OCI-LY7 (cell line): ENCODE measurements at regions not wholly inside any gene's neighbourhood (a gene's known extent, or its start where the extent isn't known, plus 50 kb on each side); places are given as distances from the start of the nearest gene placed in this dataset.

Source experiments
- BruUV-seq: library from RNA; stranded (reverse); fragments of 400-500 nt; replicated peaks from 2 replicates; lab custom pipeline; 2021; lab: Mats Ljungman, UMichigan
- CTCF ChIA-PET: fragments of 300-600 bp; sonication (Branson Sonifier 250); formaldehyde crosslinking; loops from one replicate; lab custom pipeline; 2022; ENCODE audit warnings: antibody characterized with exemption; ENCODE audit not compliant: unreplicated experiment; lab: Charles Lee
- POLR2A ChIA-PET: fragments of 300-600 bp; sonication (Branson Sonifier 250); formaldehyde crosslinking; loops from one replicate; lab custom pipeline; 2022; ENCODE audit warnings: antibody characterized with exemption; lab: Charles Lee
- DNase-seq: peaks from one replicate; pipeline ENCODE4 v3.0.0-alpha.2; 2015; ENCODE audit warnings: low spot score
- H2AFZ ChIP-seq: fragments of 200-600 bp; sonication (generic), shearing (Covaris generic); 2 replicates; pipeline ENCODE4 v1.6.1; 2014; ENCODE audit warnings: mild to moderate bottlenecking, antibody characterized with exemption, low read length, moderate library complexity
- H3K27ac ChIP-seq: fragments of 200-600 bp; sonication (generic); 2 replicates; pipeline ENCODE4 v1.5.1; 2014; ENCODE audit warnings: mixed run types, low read depth, mild to moderate bottlenecking, moderate library complexity, low read length, inconsistent platforms; ENCODE audit not compliant: poor library complexity, severe bottlenecking
- H3K36me3 ChIP-seq: fragments of 200-600 bp; sonication (generic); 2 replicates; pipeline ENCODE4 v1.6.1; 2014; ENCODE audit warnings: mild to moderate bottlenecking, antibody characterized with exemption, low read length, moderate library complexity, mixed read lengths; ENCODE audit not compliant: insufficient read depth
- H3K4me1 ChIP-seq: fragments of 200-600 bp; sonication (generic); 2 replicates; pipeline ENCODE4 v1.5.1; 2014; ENCODE audit warnings: mild to moderate bottlenecking, low read length; ENCODE audit not compliant: insufficient read depth, poor library complexity, severe bottlenecking
- H3K4me2 ChIP-seq: fragments of 200-600 bp; sonication (generic); 2 replicates; pipeline ENCODE4 v1.6.1; 2014; ENCODE audit warnings: mild to moderate bottlenecking, low read length
- H3K4me3 ChIP-seq: fragments of 200-600 bp; sonication (generic); 2 replicates; pipeline ENCODE4 v1.5.1; 2014; ENCODE audit warnings: mild to moderate bottlenecking, low read depth, low read length; ENCODE audit not compliant: poor library complexity, severe bottlenecking
- H3K79me2 ChIP-seq: fragments of 200-600 bp; sonication (generic); 2 replicates; pipeline ENCODE4 v1.6.1; 2016; ENCODE audit warnings: low read depth, mild to moderate bottlenecking, low read length, moderate library complexity, mixed read lengths; ENCODE audit not compliant: insufficient read depth
- H3K9me2 ChIP-seq: fragments of 200-600 bp; sonication (generic); 2 replicates; pipeline ENCODE4 v1.6.1; 2016; ENCODE audit warnings: mild to moderate bottlenecking, low read length, mixed read lengths; ENCODE audit not compliant: insufficient read depth
- H3K9me3 ChIP-seq: fragments of 200-600 bp; sonication (generic); 2 replicates; pipeline ENCODE4 v1.6.1; 2014; ENCODE audit warnings: mild to moderate bottlenecking, mixed run types, low read length, mixed read lengths
- H4K20me1 ChIP-seq: fragments of 200-600 bp; sonication (generic); 2 replicates; pipeline ENCODE4 v1.6.1; 2014; ENCODE audit warnings: mild to moderate bottlenecking, antibody characterized with exemption, low read length, moderate library complexity, mixed read lengths; ENCODE audit not compliant: insufficient read depth
- CTCF ChIP-seq: fragments of 200-600 bp; sonication (generic); conservative IDR thresholded peaks from 2 replicates; pipeline ENCODE4 v1.5.1; 2014; ENCODE audit warnings: mild to moderate bottlenecking, antibody characterized with exemption, low read length, moderate library complexity, mixed read lengths
- EZH2phosphoT487 ChIP-seq: fragments of 200-600 bp; sonication (generic); IDR thresholded peaks from 2 replicates; pipeline ENCODE4 v1.6.1; 2018; ENCODE audit warnings: low read depth, borderline replicate concordance, mild to moderate bottlenecking, mixed run types, antibody characterized with exemption, low read length, moderate library complexity, mixed read lengths
- intact Hi-C: fragments of 100-400 bp; cut with micrococcal nuclease; formaldehyde crosslinking; loops from one replicate; pipeline ENCODE4 v1.10.0; 2022; ENCODE audit not compliant: unreplicated experiment

DNA sequence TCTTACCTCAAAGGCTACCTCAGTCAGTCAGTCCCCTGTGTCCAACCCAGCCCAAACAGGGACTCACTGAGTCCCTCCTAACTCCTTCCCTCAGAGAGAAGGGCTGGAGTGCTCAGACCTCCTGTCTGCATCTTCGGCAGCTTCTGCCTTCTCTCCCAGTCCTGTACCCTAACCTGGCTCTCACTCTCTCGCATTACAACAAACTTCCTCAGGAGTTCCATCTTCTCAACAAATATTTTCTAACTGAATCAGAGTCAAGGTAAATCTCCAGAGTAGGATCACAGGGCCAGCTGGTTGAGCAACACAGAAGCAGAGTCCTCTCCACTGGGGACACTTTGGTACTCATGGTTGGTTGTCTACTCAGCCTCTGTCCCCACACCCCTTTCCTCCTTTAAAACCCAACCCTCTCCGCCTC lies 92.3 kb downstream of the MRPL14 start:
- CTCF ChIA-PET = no interaction called here
- Histone ChIP-seq H3K27ac (no peak overlapping the region), H3K4me2 (no peak overlapping the region), H3K4me1 (peaks cover 5% of the 10 kb centered on the region), H2AFZ (no peak overlapping the region), H3K9me3 (no peaks in the 10 kb centered on the region), H3K36me3 (no peaks in the 10 kb centered on the region), H3K79me2 (no peaks in the 10 kb centered on the region), H4K20me1 (no peaks in the 10 kb centered on the region), H3K9me2 (no peaks in the 10 kb centered on the region), H3K4me3 (no peak overlapping the region)
- POLR2A ChIA-PET = no interaction called here
- no TSS peak for BruUV-seq
- intact Hi-C loops = no loop called here
- DNase-seq = no peak
- TF ChIP-seq EZH2phosphoT487 (no peak), CTCF (no peak)

- TF ChIP-seq EZH2phosphoT487 = no peak
- TF ChIP-seq CTCF = no peak
- DNase-seq = no peak
- peaks cover 5% of the 10 kb centered on the region for H3K4me1 ChIP-seq
- ChIA-PET POLR2A (interaction anchor here (0.6 to 0.9 kb wide), 2 partner anchors 16 to 30 kb away, joined by 3 read pairs; no protein-coding TSS in a partner anchor), CTCF (no interaction called here)
- no peaks in the 10 kb centered on the region for H3K79me2 ChIP-seq
- no peaks in the 10 kb centered on the region for H4K20me1 ChIP-seq
- no peak overlapping the region for H3K4me3 ChIP-seq
- H3K9me2 ChIP-seq = no peaks in the 10 kb centered on the region
- intact Hi-C loops = no loop called here
- H3K4me2 ChIP-seq = no peak overlapping the region
- H3K36me3 ChIP-seq = no peaks in the 10 kb centered on the region
- H2AFZ ChIP-seq = no peak overlapping the region
- H3K9me3 ChIP-seq = no peaks in the 10 kb centered on the region
- no TSS peak for BruUV-seq
- H3K27ac ChIP-seq = no peak overlapping the region
Observed at GRCh38 chr6:44034391-44034861, 92.8 kb downstream of the MRPL14 start.

GRCh38 chr6:44030812-44031454 lies 96.3 kb downstream of the MRPL14 start:
- no peaks in the 10 kb centered on the region for H4K20me1 ChIP-seq
- H3K9me3 ChIP-seq = no peaks in the 10 kb centered on the region
- BruUV-seq = no TSS peak
- intact Hi-C loops = no loop called here
- no peak overlapping the region for H2AFZ ChIP-seq
- no peak overlapping the region for H3K27ac ChIP-seq
- H3K4me1 ChIP-seq = peaks cover 5% of the 10 kb centered on the region
- H3K36me3 ChIP-seq = no peaks in the 10 kb centered on the region
- DNase-seq = no peak
- CTCF ChIA-PET = no interaction called here
- H3K4me2 ChIP-seq = no peak overlapping the region
- no peaks in the 10 kb centered on the region for H3K9me2 ChIP-seq
- TF ChIP-seq CTCF = no peak
- no peak for TF ChIP-seq EZH2phosphoT487
- no peak overlapping the region for H3K4me3 ChIP-seq
- no peaks in the 10 kb centered on the region for H3K79me2 ChIP-seq
- POLR2A ChIA-PET = no interaction called here
